HAP-1 (cell line): ENCODE measurements at regions not wholly inside any gene's neighbourhood (a gene's known extent, or its start where the extent isn't known, plus 50 kb on each side); places are given as distances from the start of the nearest gene placed in this dataset.

Experiments used
- DNase-seq, 2 experiments: peaks; one replicate each; pipeline ENCODE4 v3.0.0-alpha.2; 2016 to 2020; ENCODE audit warnings: low spot score in 2 of 2
- H3K27me3 ChIP-seq: fragments of 250-450 bp; sonication (Bioruptor Pico); 2 replicates; pipeline ENCODE4 v1.5.1; 2020; ENCODE audit warnings: low read depth, mild to moderate bottlenecking, moderate library complexity
- H3K36me3 ChIP-seq: fragments of 250-450 bp; sonication (Bioruptor Pico); replicated peaks from 2 replicates; pipeline ENCODE4 v1.5.1; 2020; ENCODE audit warnings: mild to moderate bottlenecking
- H3K4me1 ChIP-seq: fragments of 250-450 bp; sonication (Bioruptor Pico); 2 replicates; pipeline ENCODE4 v1.5.1; 2020; ENCODE audit warnings: mild to moderate bottlenecking
- H3K4me3 ChIP-seq: fragments of 250-450 bp; sonication (Bioruptor Pico); 2 replicates; pipeline ENCODE4 v1.5.1; 2020; ENCODE audit warnings: mild to moderate bottlenecking, moderate library complexity
- H3K9me3 ChIP-seq: fragments of 250-450 bp; sonication (Bioruptor Pico); 2 replicates; pipeline ENCODE4 v1.5.1; 2020; ENCODE audit warnings: mild to moderate bottlenecking, moderate library complexity
- in situ Hi-C: fragments of 300-500 bp; cut with MboI; formaldehyde crosslinking; loops from 3 replicates; pipeline ENCODE4 v1.14.3; 2020; ENCODE audit warnings: low sequenced_read_pairs, inconsistent platforms, mixed read lengths

DNA sequence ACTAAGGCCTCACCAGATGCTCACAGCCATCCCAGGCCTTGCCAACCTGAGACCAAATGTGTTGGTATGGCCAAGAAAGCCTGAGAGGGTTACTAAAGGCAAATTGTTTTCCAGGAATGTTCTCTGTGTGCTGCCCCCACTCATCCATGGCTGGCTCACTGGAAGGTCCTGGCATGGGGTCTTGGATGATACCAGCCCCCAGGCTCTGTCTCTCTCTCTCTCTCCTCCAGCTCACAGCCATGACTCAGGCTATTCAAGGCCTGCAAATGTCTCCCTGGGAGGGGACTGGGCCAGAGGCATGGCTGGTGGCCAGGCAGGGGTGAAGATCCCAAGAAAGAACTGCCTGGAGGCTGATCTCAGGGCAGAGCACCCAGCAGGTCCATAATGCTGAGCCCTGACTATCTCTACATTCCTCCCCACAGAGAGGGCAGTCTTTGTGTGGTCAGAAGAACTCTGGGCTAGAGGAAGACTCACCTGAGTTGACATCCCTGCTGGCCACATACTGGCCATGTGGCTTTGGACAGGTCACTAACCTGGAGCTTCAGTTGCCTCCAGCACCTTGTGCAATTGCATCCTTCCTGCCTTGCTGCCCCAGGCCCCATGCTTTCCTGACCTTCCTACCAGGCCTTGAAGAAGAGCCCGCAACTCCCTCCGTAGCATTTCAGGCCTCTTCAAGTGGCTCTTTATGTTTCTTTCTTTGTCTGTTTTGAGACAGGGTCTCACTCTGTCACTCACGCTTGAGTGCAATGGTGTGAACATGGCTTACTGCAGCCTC, 150.4 kb downstream of the ZFP36L2 start:
- in situ Hi-C loops, result no loop called here
- Histone ChIP-seq H3K4me1 (no peaks in the 10 kb centered on the region), H3K4me3 (no peak overlapping the region), H3K9me3 (no peaks in the 10 kb centered on the region), H3K36me3 (no peaks in the 10 kb centered on the region), H3K27me3 (no peaks in the 10 kb centered on the region)
- no peak for DNase-seq

- in situ Hi-C loops, result no loop called here
- Histone ChIP-seq H3K9me3 (no peaks in the 10 kb centered on the region), H3K36me3 (no peaks in the 10 kb centered on the region), H3K4me1 (no peaks in the 10 kb centered on the region), H3K4me3 (no peak overlapping the region), H3K27me3 (no peaks in the 10 kb centered on the region)
- DNase-seq, result no peak
Measured at GRCh38 chr2:43075054-43075593, 151.3 kb downstream of the ZFP36L2 start.

- Histone ChIP-seq H3K9me3 (no peaks in the 10 kb centered on the region), H3K4me3 (no peak overlapping the region), H3K36me3 (no peaks in the 10 kb centered on the region), H3K4me1 (no peaks in the 10 kb centered on the region), H3K27me3 (no peaks in the 10 kb centered on the region)
- no peak for DNase-seq
- in situ Hi-C loops, result no loop called here
Measured at GRCh38 chr2:43074592-43075053, 151.8 kb downstream of the ZFP36L2 start.

DNA sequence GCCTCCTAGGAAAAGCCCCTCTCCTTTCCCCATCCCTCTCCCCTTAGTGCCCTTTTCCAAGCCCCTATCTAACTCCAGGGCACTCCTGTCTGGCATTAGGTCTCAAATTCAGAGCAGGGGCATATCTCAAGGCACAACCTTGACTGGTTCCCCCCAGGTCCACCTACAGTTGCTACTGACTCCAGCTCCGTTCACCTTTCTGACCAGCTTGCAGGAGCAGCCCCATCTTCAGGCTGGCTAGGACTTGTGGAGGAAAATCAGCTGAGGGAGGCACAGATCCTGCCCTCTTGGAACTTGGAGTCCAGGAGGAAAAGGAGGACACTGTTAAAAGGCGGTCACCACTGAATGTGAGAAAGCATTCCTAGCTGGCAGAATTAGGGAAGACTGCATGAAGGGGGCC, 152.4 kb downstream of the ZFP36L2 start:
- no peaks in the 10 kb centered on the region for H3K4me1 ChIP-seq
- H3K9me3 ChIP-seq, result no peaks in the 10 kb centered on the region
- in situ Hi-C loops, result no loop called here
- no peaks in the 10 kb centered on the region for H3K36me3 ChIP-seq
- H3K27me3 ChIP-seq, result no peaks in the 10 kb centered on the region
- H3K4me3 ChIP-seq, result no peak overlapping the region
- DNase-seq, result no peak

DNA sequence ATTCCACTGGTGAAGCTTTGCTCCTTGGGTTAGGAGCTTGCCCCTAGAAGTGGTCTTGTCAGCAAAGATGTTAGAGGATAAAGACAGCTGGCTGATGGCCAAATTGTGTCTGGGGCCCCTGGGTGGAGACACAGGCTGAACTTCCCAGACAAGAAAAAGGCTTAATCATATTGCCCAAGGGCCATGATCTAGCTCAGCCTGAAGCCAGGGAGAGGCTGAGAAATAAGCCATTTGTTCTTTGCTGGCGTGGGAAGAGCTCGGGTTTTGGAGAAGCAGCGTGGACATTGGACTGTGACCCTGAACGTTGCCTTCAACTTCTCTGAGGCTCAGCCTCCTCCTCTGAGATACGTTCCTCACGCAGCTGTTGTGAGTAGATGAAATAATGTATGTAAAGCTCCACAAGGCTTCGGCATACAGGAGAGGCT, 153.0 kb downstream of the ZFP36L2 start:
- DNase-seq, result peak in 1 of 2 experiments; percentile 42
- Histone ChIP-seq H3K27me3 (no peaks in the 10 kb centered on the region), H3K4me3 (no peak overlapping the region), H3K36me3 (no peaks in the 10 kb centered on the region), H3K9me3 (no peaks in the 10 kb centered on the region), H3K4me1 (no peaks in the 10 kb centered on the region)
- in situ Hi-C loops, result no loop called here

DNA sequence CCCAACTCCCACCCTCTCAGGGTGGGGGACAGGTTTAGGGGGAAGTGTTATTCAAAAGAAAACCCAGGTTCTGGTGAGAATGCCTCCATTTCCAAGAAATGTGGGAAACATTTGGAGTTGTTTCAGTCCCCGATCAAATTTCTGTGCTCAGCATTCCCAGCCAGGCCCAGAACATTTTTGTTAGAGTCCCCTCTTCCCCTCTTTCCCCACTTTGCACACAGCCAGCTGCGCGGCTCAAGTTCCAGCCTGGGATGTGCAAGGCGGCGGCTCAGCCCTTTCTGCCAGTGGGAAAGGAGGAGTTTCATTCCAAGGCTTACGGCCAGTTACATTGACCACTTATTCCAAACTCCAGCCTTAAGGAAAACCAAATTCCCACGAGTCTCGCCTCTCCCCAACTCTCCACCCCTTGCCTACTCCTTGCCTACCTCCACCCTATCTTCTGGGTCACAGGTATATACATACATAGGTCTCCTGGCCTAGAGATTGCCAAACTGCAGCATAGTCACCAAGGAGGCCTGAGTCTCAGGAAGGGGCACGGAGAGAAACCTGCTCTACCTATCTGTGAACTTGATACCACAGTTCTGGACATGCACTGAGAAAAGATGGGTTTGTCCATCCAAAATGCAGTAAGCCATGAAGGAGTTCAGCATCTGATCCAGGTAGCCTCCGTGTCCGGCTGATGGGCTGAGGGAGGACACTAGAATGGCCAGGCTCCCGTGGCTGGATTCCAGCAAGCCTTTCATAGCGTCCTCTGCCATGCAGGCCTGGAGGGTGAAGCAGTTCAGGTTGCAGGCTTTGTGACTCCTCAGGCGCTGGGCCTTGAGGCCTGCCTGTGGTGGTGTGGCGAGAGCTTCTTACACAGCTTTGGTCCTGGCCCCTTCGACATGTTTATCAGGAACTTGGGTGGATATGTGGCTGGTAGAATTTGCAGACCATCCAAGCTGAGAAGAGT, 154.5 kb downstream of the ZFP36L2 start:
- no peak for DNase-seq
- Histone ChIP-seq H3K4me1 (no peaks in the 10 kb centered on the region), H3K9me3 (no peaks in the 10 kb centered on the region), H3K4me3 (no peak overlapping the region), H3K27me3 (no peaks in the 10 kb centered on the region), H3K36me3 (no peaks in the 10 kb centered on the region)
- in situ Hi-C loops, result no loop called here

DNA sequence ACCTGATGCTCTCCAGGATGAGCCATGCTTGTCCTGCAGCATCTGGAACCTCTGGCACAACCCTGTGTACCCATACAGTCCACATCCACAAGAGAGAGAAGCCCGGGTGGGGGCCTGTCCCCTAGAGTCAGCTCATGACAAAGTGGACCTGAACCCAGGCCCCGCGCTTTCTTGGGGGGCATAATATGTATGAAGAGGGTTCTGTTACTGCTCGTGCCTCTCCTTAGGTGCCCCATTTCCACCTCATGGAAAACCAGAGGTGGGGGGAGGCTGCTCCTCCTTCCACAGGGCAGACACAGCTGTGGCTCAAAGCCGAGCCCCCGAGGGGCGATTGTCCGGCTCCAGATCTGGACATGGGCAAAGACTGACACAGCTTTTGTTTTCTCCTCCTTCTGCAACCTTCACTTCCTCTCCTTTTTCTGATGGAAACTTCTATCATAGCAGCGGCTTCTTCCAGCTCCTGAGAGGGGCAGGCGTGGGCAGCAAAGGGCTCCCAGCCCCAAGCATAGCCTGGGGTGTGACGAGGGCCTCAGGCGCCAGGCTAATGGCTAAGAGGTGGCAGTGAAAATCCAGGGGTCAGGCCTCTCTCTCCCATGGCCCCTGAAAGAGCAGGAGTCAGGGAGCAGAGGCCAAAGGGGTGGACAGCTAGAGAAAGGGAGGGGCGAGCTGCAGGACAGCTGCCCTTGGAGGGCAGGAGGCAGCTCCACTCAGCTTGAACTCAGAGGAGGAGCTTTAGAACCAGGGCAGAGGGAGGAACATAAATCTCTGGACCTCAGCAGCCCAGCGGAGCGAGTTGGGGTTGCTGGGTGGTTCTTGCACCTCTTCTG, 155.5 kb downstream of the ZFP36L2 start:
- DNase-seq, result no peak
- H3K27me3 ChIP-seq, result no peaks in the 10 kb centered on the region
- H3K4me1 ChIP-seq, result no peaks in the 10 kb centered on the region
- H3K36me3 ChIP-seq, result no peaks in the 10 kb centered on the region
- no peak overlapping the region for H3K4me3 ChIP-seq
- no peaks in the 10 kb centered on the region for H3K9me3 ChIP-seq
- in situ Hi-C loops, result no loop called here

GRCh38 chr2:43070030-43070429, 156.4 kb downstream of the ZFP36L2 start:
- DNase-seq, result no peak
- Histone ChIP-seq H3K27me3 (no peaks in the 10 kb centered on the region), H3K4me1 (no peaks in the 10 kb centered on the region), H3K9me3 (no peaks in the 10 kb centered on the region), H3K36me3 (no peaks in the 10 kb centered on the region), H3K4me3 (no peak overlapping the region)
- in situ Hi-C loops, result no loop called here

- no peaks in the 10 kb centered on the region for H3K36me3 ChIP-seq
- in situ Hi-C loops, result no loop called here
- H3K4me1 ChIP-seq, result no peaks in the 10 kb centered on the region
- H3K9me3 ChIP-seq, result no peaks in the 10 kb centered on the region
- no peak for DNase-seq
- no peak overlapping the region for H3K4me3 ChIP-seq
- H3K27me3 ChIP-seq, result no peaks in the 10 kb centered on the region
Measured at GRCh38 chr2:43068631-43069517, 157.5 kb downstream of the ZFP36L2 start.

DNA sequence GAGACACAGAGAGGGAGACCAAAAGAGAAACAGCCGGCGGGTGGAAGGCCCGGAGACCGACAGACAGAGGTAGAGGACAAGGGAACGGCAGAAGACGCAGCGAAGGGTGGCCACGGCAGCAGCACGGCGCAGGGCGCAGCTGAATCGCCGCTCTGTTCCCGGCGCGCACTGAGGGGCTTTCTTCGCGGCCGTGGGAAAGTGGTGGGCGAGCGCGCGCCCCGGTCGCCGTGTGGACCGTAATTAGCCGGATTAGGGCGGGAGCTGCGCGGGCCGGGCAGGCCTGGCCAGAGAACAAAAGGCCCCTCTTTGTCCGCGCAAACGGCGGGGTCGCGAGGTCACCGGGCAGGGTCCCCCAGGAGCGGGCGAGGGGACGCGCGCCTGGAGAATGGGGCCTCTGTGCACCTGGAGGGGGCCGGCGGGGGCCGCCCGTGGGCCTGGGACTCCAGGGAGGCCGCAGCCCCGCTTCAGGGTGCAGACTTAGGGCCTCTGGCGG, 158.3 kb downstream of the ZFP36L2 start:
- no peak for DNase-seq
- in situ Hi-C loops, result no loop called here

GRCh38 chr2:43067254-43068040, 159.0 kb downstream of the ZFP36L2 start:
- no peaks in the 10 kb centered on the region for H3K27me3 ChIP-seq
- DNase-seq, result no peak
- H3K9me3 ChIP-seq, result no peaks in the 10 kb centered on the region
- H3K4me1 ChIP-seq, result no peaks in the 10 kb centered on the region
- in situ Hi-C loops, result no loop called here
- H3K36me3 ChIP-seq, result no peaks in the 10 kb centered on the region
- no peak overlapping the region for H3K4me3 ChIP-seq

More for the DNA sequence above, 158.3 kb downstream of the ZFP36L2 start:
- no peaks in the 10 kb centered on the region for H3K27me3 ChIP-seq
- H3K36me3 ChIP-seq, result no peaks in the 10 kb centered on the region
- no peaks in the 10 kb centered on the region for H3K4me1 ChIP-seq
- no peak overlapping the region for H3K4me3 ChIP-seq
- H3K9me3 ChIP-seq, result no peaks in the 10 kb centered on the region
